Fibroblast of skin of left quadriceps (primary cell): ENCODE measurements at regions not wholly inside any gene's neighbourhood (a gene's known extent, or its start where the extent isn't known, plus 50 kb on each side); places are given as distances from the start of the nearest gene placed in this dataset.
A peak's percentile ranks its signal among the peaks of the same experiment; 100 is the strongest.
"Not testable (repeated sequence)": the region's sequence is repeated elsewhere in the genome, so short reads cannot be mapped to it uniquely, and the experiment has no call there.

Experiments
- DNase-seq, 2 experiments: peaks; one replicate each; pipeline ENCODE4 v3.0.0-alpha.2; 2013; ENCODE audit warnings: low read depth in 2 of 2

- no peak for DNase-seq
These were observed 374.9 kb upstream of the TRPC7 start for GRCh38 chr5:136740228-136740627.

DNA sequence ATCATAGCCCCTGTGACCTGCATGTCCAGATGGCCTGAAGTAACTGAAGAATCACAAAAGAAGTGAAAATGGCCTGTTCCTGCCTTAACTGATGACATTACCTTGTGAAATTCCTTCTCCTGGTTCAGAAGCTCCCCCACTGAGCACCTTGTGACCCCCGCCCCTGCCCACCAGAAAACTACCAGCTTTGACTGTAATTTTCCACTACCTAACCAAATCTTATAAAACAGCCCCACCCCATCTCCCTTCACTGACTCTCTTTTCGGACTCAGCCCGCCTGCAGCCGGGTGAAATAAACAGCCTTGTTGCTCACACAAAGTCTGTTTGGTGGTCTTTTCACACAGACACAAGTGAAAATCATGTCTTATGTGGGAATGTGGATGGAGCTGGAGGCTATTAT, 373.9 kb upstream of the TRPC7 start:
- not testable (repeated sequence) for DNase-seq

- DNase-seq = no peak
These were observed 373.5 kb upstream of the TRPC7 start for GRCh38 chr5:136738829-136739228.

- no peak for DNase-seq
These were observed 370.7 kb upstream of the TRPC7 start for GRCh38 chr5:136736021-136736420.

DNA sequence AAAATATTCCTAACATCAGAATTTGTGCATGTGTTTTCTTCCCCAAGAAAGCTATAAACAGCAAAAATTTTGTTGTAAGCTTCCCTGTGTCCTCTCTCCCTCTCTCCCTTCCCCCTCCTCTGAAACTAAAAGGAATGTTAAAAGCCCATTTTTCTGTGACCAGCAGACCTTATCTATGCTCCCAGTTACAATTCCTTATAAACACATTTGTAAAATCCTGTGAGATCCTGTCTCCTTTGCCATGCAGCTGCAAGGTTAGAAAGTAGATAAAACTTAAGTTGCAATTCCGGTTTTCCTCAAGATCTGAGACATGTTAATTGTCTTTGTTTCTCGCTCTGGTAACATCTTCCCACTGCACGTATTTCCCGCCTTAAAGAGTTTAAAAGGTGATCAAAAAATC, 370.3 kb upstream of the TRPC7 start:
- not testable (repeated sequence) for DNase-seq

- DNase-seq = no peak
These were observed 369.3 kb upstream of the TRPC7 start for GRCh38 chr5:136734628-136735027.

- no peak for DNase-seq
These were observed 367.4 kb upstream of the TRPC7 start for GRCh38 chr5:136732751-136733150.

- DNase-seq = no peak
These were observed 366.0 kb upstream of the TRPC7 start for GRCh38 chr5:136731241-136731900.

DNA sequence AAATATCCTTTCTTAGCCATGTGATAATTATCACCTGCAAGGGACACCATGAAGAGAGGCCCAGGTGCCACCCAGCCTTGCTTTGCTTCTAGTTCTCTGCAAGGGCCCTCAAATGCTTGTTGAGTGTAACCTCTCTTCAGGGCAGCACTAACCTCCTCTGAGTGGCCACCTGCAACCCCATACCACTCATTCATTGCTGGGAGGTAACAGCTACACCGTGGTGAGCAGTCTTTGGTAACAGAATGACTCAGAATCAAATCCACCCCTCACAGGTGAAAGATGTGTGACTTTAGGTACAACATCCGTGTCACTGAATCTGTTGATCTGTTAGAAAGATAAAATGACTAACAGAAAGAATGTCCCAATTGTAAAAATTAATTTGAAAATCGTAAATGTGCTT, 365.1 kb upstream of the TRPC7 start:
- DNase-seq = no peak

DNA sequence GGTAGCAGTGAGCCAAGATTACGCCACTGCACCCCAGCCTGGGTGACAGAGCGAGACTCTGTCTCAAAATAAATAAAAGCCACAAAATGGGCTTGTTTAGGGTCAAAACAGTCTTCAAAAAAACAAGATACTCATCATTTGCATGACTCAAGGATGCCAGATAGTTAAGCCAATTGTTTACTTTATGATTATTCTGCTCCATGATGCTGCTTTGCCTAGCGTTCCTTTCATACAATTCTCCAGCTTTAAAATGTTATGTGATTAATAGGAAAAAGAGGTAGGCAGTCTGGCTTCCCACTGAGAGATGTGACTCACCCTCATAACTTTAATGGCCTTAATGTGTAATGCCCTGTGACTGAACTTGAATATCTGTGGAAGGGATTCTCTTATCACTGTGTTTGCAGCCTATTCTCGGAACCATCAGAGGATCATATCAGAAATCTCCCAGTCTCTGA, 364.6 kb upstream of the TRPC7 start:
- peak; percentile 81 to 82 for DNase-seq

GRCh38 chr5:136726506-136726905, 361.2 kb upstream of the TRPC7 start:
- DNase-seq = no peak

GRCh38 chr5:136724161-136724560, 358.8 kb upstream of the TRPC7 start:
- DNase-seq = no peak

DNA sequence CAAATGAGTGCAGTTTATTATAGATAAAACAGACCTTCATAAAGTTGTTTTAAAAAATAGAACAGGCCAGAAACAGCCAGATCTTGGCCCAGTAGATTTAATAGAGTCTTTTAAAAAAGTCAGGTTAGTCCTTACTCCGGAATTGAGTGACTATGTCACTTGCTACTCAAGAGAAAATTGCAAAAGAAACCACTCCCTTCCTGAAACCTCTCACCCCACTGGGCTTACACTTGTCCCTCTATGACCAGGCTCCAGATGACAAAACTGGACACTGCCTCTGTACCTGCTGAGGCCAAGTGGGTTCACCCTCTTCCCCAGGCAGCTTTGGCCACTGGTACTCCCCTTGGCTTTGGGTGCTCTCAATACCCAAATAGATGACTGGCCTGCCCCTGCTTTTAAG, 357.2 kb upstream of the TRPC7 start:
- DNase-seq = no peak

GRCh38 chr5:136722086-136722485, 356.7 kb upstream of the TRPC7 start:
- no peak for DNase-seq

GRCh38 chr5:136720674-136721073, 355.3 kb upstream of the TRPC7 start:
- no peak for DNase-seq

DNA sequence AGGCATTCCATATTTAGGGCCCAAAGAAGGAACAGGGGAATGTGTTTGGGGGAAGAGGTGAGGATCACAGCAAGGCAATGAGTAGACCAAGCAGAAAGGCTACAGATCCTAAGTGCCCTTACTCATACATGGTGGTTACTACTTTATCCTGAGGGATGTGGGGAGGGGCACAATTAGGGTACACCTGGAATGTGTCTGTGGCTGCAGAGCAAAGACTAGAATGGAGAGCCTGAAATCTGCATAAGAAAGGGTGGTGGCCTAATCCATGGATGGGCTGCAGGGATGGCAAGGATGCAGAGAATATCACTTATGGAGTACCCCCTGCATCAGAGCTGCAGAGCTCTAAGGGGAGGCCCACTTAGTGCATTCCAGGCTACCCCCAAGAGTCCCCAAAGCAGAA, 352.6 kb upstream of the TRPC7 start:
- DNase-seq = no peak

GRCh38 chr5:136714286-136714685, 348.9 kb upstream of the TRPC7 start:
- no peak for DNase-seq

DNA sequence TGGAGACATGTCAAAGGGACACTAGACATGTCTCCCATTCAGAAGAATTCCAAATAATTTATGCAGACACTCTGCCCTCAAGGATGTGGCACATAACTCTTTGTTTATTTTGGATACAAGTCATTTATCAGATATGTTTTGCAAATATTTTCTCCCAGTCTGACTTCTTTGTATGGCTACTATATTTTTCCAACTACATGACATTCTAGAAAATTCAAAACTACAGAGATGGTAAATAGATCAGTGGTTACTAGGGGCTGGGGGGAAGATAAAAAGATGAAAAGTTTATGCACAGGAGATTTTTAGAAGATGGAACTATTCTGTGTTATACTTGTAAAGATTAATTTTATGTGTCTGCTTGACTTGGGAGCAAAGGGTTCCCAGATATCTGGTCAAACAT, 347.3 kb upstream of the TRPC7 start:
- no peak for DNase-seq

GRCh38 chr5:136710834-136711233, 345.5 kb upstream of the TRPC7 start:
- no peak for DNase-seq

DNA sequence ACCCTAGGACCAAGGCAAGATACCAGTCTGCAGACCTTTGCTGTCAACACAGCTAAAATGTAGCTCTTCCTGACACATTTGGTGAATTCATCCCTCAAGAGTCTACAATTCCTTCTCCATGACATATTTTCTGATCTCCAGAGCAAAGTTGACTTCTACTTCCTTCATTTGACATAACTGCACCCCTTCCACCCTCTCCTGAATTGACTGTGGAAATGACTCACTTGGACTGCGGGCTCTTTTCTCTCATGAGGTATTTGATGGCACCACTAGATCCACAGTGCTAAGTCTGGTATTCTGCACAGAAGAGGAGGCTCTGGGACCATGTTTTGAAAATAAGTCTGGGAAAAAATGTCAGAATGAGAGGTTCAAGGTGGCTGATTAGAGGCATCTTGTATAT, 338.4 kb upstream of the TRPC7 start:
- no peak for DNase-seq

DNA sequence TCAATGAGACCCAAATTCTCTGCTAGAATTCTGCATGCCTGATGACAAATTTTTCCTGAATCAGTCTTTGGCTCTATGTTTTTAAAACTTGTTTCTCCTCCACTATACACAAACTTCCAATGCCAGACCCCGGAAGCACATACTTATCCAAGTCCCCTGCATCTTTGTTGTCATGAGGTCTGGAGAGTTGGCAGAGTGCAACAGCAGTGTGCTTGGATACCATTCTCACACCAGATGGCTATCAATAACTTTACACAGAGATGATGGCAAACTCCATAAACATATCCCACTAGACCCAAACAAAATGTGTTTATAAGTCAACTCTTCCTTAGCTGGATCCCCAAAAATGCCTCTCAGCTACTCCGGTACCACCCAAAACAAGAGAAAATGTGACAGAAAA, 337.7 kb upstream of the TRPC7 start:
- no peak for DNase-seq

GRCh38 chr5:136701191-136701590, 335.8 kb upstream of the TRPC7 start:
- no peak for DNase-seq

DNA sequence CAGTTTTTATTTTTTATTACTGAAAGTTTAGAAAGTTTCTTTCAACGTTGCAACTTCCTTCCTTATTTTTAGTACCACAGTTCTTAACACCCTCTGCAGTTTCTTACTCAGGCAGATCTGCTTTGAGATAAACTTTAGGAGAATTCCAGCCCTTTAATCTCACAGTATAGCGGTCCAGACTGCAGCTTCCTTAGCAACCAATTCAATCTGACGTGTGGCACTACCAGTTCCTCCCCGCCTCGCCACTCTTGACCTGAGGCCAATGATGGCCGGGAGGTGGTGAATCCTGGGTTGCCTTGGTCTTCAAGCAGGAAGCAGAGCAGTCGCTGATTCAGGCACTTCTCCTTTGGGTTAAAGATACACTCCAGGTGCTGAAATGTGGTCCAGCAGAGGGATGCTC, 334.3 kb upstream of the TRPC7 start:
- DNase-seq = no peak

GRCh38 chr5:136698970-136699369, 333.6 kb upstream of the TRPC7 start:
- DNase-seq = no peak
